ENCODE measurements at regions not wholly inside any gene's neighbourhood (a gene's known extent, or its start where the extent isn't known, plus 50 kb on each side); places are given as distances from the start of the nearest gene placed in this dataset.
"Not testable (repeated sequence)": the region's sequence is repeated elsewhere in the genome, so short reads cannot be mapped to it uniquely, and the experiment has no call there.

GRCh38 chr1:60612790-60613189, 469.6 kb upstream of the NFIA start:
- no peak for TF ChIP-seq EZH2 (IDR thresholded peaks at IDR 0.05; ENCODE audit: low read depth)
- no peak for TF ChIP-seq CTCF (conservative IDR thresholded peaks at IDR 0.05)

GRCh38 chr1:60606921-60607320, 475.4 kb upstream of the NFIA start:
- H3K4me2 ChIP-seq; H3K4me1 ChIP-seq (replicated peaks; ENCODE audit: insufficient read depth); H3K27me3 ChIP-seq (ENCODE audit: insufficient read depth, low read depth); H3K9me2 ChIP-seq (ENCODE audit: insufficient read depth); H3K27ac ChIP-seq; H3K79me2 ChIP-seq (ENCODE audit: low read depth); H3K4me3 ChIP-seq; DNase-seq; H3F3A ChIP-seq (ENCODE audit: insufficient read depth, low read depth); POLR2A ChIA-PET (ENCODE audit: unreplicated experiment); CTCF ChIA-PET; H2AFZ ChIP-seq; BruUV-seq (replicated peaks); H4K20me1 ChIP-seq (ENCODE audit: insufficient read depth); intact Hi-C loops (cut with micrococcal nuclease; ENCODE audit: unreplicated experiment); H3K9me3 ChIP-seq (ENCODE audit: insufficient read depth, low read depth); H3K36me3 ChIP-seq (ENCODE audit: low read depth): not testable (repeated sequence)

More at GRCh38 chr1:60612790-60613189, 469.6 kb upstream of the NFIA start:
- no peaks in the 10 kb centered on the region for H4K20me1 ChIP-seq (ENCODE audit: insufficient read depth)
- DNase-seq = no peak
- CTCF ChIA-PET = no interaction called here
- POLR2A ChIA-PET (ENCODE audit: unreplicated experiment) = no interaction called here
- no peaks in the 10 kb centered on the region for H3F3A ChIP-seq (ENCODE audit: insufficient read depth, low read depth)
- H3K27me3 ChIP-seq (ENCODE audit: insufficient read depth, low read depth) = no peaks in the 10 kb centered on the region
- intact Hi-C loops (cut with micrococcal nuclease; ENCODE audit: unreplicated experiment) = no loop called here
- no peak overlapping the region for H3K27ac ChIP-seq
- BruUV-seq (replicated peaks) = no TSS peak
- H3K4me2 ChIP-seq = no peak overlapping the region
- no peak overlapping the region for H2AFZ ChIP-seq
- H3K36me3 ChIP-seq (ENCODE audit: low read depth) = no peaks in the 10 kb centered on the region
- H3K4me1 ChIP-seq (replicated peaks; ENCODE audit: insufficient read depth) = no peaks in the 10 kb centered on the region
- no peaks in the 10 kb centered on the region for H3K9me2 ChIP-seq (ENCODE audit: insufficient read depth)
- H3K9me3 ChIP-seq (ENCODE audit: insufficient read depth, low read depth) = no peaks in the 10 kb centered on the region
- H3K79me2 ChIP-seq (ENCODE audit: low read depth) = no peaks in the 10 kb centered on the region
- H3K4me3 ChIP-seq = no peak overlapping the region

GRCh38 chr1:60600532-60600931, 481.8 kb upstream of the NFIA start:
- intact Hi-C loops (cut with micrococcal nuclease; ENCODE audit: unreplicated experiment) = no loop called here
- CTCF ChIA-PET = no interaction called here
- TF ChIP-seq EZH2 (IDR thresholded peaks at IDR 0.05; ENCODE audit: low read depth) = no peak
- TF ChIP-seq CTCF (conservative IDR thresholded peaks at IDR 0.05) = no peak

GRCh38 chr1:60599574-60599973, 482.8 kb upstream of the NFIA start:
- H2AFZ ChIP-seq = no peak overlapping the region
- no peak overlapping the region for H3K4me2 ChIP-seq
- no peaks in the 10 kb centered on the region for H3K4me1 ChIP-seq (replicated peaks; ENCODE audit: insufficient read depth)
- no peak overlapping the region for H3K4me3 ChIP-seq
- H4K20me1 ChIP-seq (ENCODE audit: insufficient read depth) = no peaks in the 10 kb centered on the region
- TF ChIP-seq EZH2 (IDR thresholded peaks at IDR 0.05; ENCODE audit: low read depth) = no peak
- no peak for TF ChIP-seq CTCF (conservative IDR thresholded peaks at IDR 0.05)
- H3K9me2 ChIP-seq (ENCODE audit: insufficient read depth) = no peaks in the 10 kb centered on the region; the same call in 1 of the 2 replicates
- H3K9me3 ChIP-seq (ENCODE audit: insufficient read depth, low read depth) = no peaks in the 10 kb centered on the region; the same call in 1 of the 2 replicates
- no peaks in the 10 kb centered on the region for H3K27me3 ChIP-seq (ENCODE audit: insufficient read depth, low read depth)
- ChIA-PET POLR2A (ENCODE audit: unreplicated experiment) (no interaction called here), CTCF (no interaction called here)
- no peaks in the 10 kb centered on the region for H3F3A ChIP-seq (ENCODE audit: insufficient read depth, low read depth)
- H3K79me2 ChIP-seq (ENCODE audit: low read depth) = no peaks in the 10 kb centered on the region
- BruUV-seq (replicated peaks) = no TSS peak
- H3K36me3 ChIP-seq (ENCODE audit: low read depth) = no peaks in the 10 kb centered on the region
- no peak overlapping the region for H3K27ac ChIP-seq
- no peak for DNase-seq
- intact Hi-C loops (cut with micrococcal nuclease; ENCODE audit: unreplicated experiment) = no loop called here

More at GRCh38 chr1:60600532-60600931, 481.8 kb upstream of the NFIA start:
- Histone ChIP-seq H3K27me3 (ENCODE audit: insufficient read depth, low read depth) (no peaks in the 10 kb centered on the region), H3K4me3 (no peak overlapping the region), H3K27ac (no peak overlapping the region), H2AFZ (no peak overlapping the region), H3K4me2 (no peak overlapping the region), H3K4me1 (replicated peaks; ENCODE audit: insufficient read depth) (no peaks in the 10 kb centered on the region), H3K36me3 (ENCODE audit: low read depth) (no peaks in the 10 kb centered on the region), H4K20me1 (ENCODE audit: insufficient read depth) (no peaks in the 10 kb centered on the region), H3K9me3 (ENCODE audit: insufficient read depth, low read depth) (no peaks in the 10 kb centered on the region; the same call in 1 of the 2 replicates), H3F3A (ENCODE audit: insufficient read depth, low read depth) (no peaks in the 10 kb centered on the region), H3K79me2 (ENCODE audit: low read depth) (no peaks in the 10 kb centered on the region), H3K9me2 (ENCODE audit: insufficient read depth) (no peaks in the 10 kb centered on the region; the same call in 1 of the 2 replicates)
- POLR2A ChIA-PET (ENCODE audit: unreplicated experiment) = no interaction called here
- DNase-seq = no peak
- no TSS peak for BruUV-seq (replicated peaks)
